Esophagus squamous epithelium (tissue), 5 donors: ENCODE measurements at regions not wholly inside any gene's neighbourhood (a gene's known extent, or its start where the extent isn't known, plus 50 kb on each side); places are given as distances from the start of the nearest gene placed in this dataset.

Experiments used
- DNase-seq: peaks from one replicate; lab custom pipeline; 2025; lab: John Stamatoyannopoulos, UW
- H3K27ac ChIP-seq, 4 donors: fragments of 200-600 bp; sonication (generic); one replicate each; pipeline ENCODE4 v1.5.1; 2016 to 2019; ENCODE audit warnings: mild to moderate bottlenecking in 1 of 4
- H3K27me3 ChIP-seq, 4 donors: fragments of 200-600 bp; sonication (generic); 1 replicate in 3 of 4; 2 replicates in 1 of 4; pipeline versions ENCODE4 v1.5.1 to v1.6.0; 2017 to 2021; ENCODE audit warnings: antibody characterized with exemption in 1 of 4
- H3K36me3 ChIP-seq, 3 donors: fragments of 200-600 bp; sonication (generic); one replicate each; pipeline ENCODE4 v1.5.1; 2016 to 2019
- H3K4me1 ChIP-seq, 3 donors: fragments of 200-600 bp; sonication (generic); one replicate each; pipeline ENCODE4 v1.5.1; 2017 to 2019
- H3K4me3 ChIP-seq, 4 donors: fragments of 200-600 bp; sonication (generic); 1 replicate in 3 of 4; 2 replicates in 1 of 4; pipeline ENCODE4 v1.5.1; 2016 to 2019; ENCODE audit warnings: mild to moderate bottlenecking in 2 of 4, moderate library complexity in 1 of 4
- H3K9me3 ChIP-seq, 3 donors: fragments of 200-600 bp; sonication (generic); one replicate each; pipeline ENCODE4 v1.5.1; 2016 to 2019
- POLR2A ChIP-seq, 4 donors: fragments of 450-650 bp; IDR thresholded peaks; one replicate each; pipeline ENCODE4 v1.6.1; 2017; ENCODE audit warnings: antibody characterized with exemption in 4 of 4, mild to moderate bottlenecking in 4 of 4, moderate library complexity in 3 of 4
- WGBS, 2 donors: methylation state at CpG; one replicate each; pipeline ENCODE4 v1.1.5; 2018; 5-methylcytosine and 5-hydroxymethylcytosine counted together
- intact Hi-C: fragments of 100-400 bp; cut with DNase I; formaldehyde crosslinking; loops from one replicate; pipeline ENCODE4 v1.15.0; 2022
- TF ChIP-seq, protein P1 (sequence below), 6 experiments: fragments of 450-650 bp in 4 of 6; fragments of 200-600 bp in 2 of 6; sonication (generic) in 2 of 6; IDR thresholded peaks; one replicate each; pipeline ENCODE4 v1.5.1; 2016 to 2019; ENCODE audit warnings: antibody characterized with exemption in 6 of 6, mild to moderate bottlenecking in 4 of 6, moderate library complexity in 4 of 6
- donor health status: DM: yes; HTN: yes; CAD: no.

DNA sequence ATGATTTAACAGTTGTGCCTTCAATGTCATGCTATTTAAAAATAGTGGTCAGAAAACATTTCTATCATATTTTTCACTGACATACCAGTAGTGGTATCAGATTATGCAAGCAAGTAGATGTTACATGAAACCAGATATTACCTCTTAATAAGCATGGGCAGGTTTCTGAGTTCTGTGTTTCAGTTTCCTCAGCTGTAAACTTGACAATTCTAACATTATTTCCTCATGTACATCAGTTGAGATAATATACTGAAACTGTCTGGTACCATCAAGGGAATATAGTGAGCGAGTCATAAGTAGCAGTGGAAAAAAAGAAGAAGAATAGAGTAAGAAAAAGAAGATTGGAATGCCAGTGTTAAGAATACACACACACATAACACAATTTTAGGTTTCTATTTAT is 477.9 kb upstream of the MANEA start:
- H3K9me3 ChIP-seq, result no peaks in the 10 kb centered on the region
- no peak for TF ChIP-seq POLR2A (IDR thresholded peaks at IDR 0.05)
- H3K36me3 ChIP-seq, result no peaks in the 10 kb centered on the region
- H3K27me3 ChIP-seq, result no peaks in the 10 kb centered on the region
- 67 to 68% methylated on average over 1 of the region's 1 CpG for WGBS, 2 donors
- DNase-seq, result no peak
- no peak overlapping the region for H3K27ac ChIP-seq
- H3K4me1 ChIP-seq, result no peaks in the 10 kb centered on the region
- no peak overlapping the region for H3K4me3 ChIP-seq
- intact Hi-C loops, result no loop called here

DNA sequence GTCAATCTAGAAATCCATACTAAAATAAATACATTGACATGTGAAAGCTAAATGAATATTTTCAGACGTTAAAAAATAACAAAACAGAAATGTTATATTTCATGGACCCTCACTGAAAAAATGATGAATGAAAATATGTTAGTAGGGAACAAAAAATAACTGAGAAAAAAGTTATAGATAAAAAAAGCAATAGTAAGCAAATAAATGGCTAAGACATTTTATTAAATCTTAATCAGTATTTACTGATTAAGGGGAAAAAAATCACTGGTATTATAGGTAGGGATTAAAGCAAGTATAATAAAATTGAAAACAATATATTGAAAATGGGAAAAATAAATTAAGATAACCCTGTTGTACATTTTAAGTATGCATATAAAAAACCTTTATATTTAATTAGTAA is 468.1 kb upstream of the MANEA start:
- no peaks in the 10 kb centered on the region for H3K36me3 ChIP-seq
- H3K4me1 ChIP-seq, result no peaks in the 10 kb centered on the region
- intact Hi-C loops, result no loop called here
- WGBS, 2 donors, result 33 to 38% methylated on average over 1 of the region's 1 CpG
- no peak overlapping the region for H3K4me3 ChIP-seq
- TF ChIP-seq POLR2A (IDR thresholded peaks at IDR 0.05), result no peak
- TF ChIP-seq, protein P1, sequence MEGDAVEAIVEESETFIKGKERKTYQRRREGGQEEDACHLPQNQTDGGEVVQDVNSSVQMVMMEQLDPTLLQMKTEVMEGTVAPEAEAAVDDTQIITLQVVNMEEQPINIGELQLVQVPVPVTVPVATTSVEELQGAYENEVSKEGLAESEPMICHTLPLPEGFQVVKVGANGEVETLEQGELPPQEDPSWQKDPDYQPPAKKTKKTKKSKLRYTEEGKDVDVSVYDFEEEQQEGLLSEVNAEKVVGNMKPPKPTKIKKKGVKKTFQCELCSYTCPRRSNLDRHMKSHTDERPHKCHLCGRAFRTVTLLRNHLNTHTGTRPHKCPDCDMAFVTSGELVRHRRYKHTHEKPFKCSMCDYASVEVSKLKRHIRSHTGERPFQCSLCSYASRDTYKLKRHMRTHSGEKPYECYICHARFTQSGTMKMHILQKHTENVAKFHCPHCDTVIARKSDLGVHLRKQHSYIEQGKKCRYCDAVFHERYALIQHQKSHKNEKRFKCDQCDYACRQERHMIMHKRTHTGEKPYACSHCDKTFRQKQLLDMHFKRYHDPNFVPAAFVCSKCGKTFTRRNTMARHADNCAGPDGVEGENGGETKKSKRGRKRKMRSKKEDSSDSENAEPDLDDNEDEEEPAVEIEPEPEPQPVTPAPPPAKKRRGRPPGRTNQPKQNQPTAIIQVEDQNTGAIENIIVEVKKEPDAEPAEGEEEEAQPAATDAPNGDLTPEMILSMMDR (IDR thresholded peaks at IDR 0.05), result no peak
- no peaks in the 10 kb centered on the region for H3K9me3 ChIP-seq
- no peak overlapping the region for H3K27ac ChIP-seq
- H3K27me3 ChIP-seq, result no peaks in the 10 kb centered on the region
- no peak for DNase-seq

DNA sequence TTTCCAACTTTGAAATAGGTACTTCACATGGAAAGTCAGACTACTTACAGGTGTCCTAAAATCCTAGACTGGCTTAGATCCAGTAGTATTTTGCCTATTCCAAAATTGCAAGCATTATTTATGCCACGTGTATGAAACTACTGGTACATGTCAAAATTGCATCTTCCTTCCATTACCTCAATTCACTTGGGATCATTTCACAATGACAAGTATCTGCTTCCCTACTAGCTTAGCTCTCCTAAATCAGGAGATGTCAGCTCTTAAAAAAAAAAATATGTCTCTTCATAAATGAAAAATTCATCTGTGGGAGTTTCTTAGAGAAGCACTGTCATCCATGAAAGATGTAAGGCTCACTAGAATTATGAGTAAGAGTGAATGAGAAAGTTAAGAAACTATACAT is 466.6 kb upstream of the MANEA start:
- intact Hi-C loops, result no loop called here
- no peak for TF ChIP-seq POLR2A (IDR thresholded peaks at IDR 0.05)
- TF ChIP-seq, protein P1 (IDR thresholded peaks at IDR 0.05), result no peak
- H3K27me3 ChIP-seq, result no peaks in the 10 kb centered on the region
- H3K27ac ChIP-seq, result no peak overlapping the region
- H3K9me3 ChIP-seq, result no peaks in the 10 kb centered on the region
- no peaks in the 10 kb centered on the region for H3K4me1 ChIP-seq
- no peak overlapping the region for H3K4me3 ChIP-seq
- 24 to 36% methylated on average over 1 of the region's 1 CpG for WGBS, 2 donors
- DNase-seq, result no peak
- no peaks in the 10 kb centered on the region for H3K36me3 ChIP-seq

DNA sequence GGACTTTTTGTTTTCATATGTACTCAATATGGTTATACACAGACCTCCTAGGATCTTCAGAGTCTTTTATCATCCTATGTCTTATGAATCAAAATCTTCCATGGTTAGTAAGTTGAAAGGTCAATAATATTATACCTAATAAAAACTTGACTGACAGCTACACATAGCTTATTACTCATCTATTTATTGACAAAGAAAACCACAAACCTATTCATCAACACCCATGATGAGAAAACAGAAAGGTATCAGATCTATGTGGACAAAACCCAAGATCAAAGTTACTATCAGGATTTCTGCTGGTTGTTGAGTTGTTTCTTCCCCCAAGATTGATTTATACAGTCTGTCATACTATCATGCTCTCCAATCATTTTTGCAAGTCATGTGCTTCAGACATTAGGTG is 460.1 kb upstream of the MANEA start:
- H3K9me3 ChIP-seq, result no peaks in the 10 kb centered on the region
- H3K27me3 ChIP-seq, result no peaks in the 10 kb centered on the region
- intact Hi-C loops, result no loop called here
- no peaks in the 10 kb centered on the region for H3K4me1 ChIP-seq
- H3K36me3 ChIP-seq, result no peaks in the 10 kb centered on the region
- no peak overlapping the region for H3K27ac ChIP-seq
- H3K4me3 ChIP-seq, result no peak overlapping the region
- TF ChIP-seq, protein P1 (IDR thresholded peaks at IDR 0.05), result no peak
- TF ChIP-seq POLR2A (IDR thresholded peaks at IDR 0.05), result no peak
- no peak for DNase-seq

DNA sequence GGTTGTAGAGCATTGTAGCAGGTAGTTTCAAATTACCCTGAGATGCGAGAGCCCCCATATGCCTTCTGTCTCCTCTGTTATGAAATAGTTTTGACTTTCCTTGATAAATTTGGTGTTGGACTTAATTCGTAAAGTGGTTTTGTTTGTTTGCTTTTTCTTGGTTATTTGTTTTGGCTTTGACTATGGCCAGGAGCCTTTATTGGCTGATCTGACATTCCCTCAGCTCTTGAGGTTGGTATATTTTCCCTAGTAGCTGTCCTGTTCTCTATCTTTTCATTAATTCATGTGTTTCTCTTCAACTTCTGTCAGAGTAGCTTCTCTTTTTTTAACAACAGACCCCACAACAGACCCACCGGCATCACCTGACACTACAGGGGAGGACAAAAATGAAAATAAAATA is 457.4 kb upstream of the MANEA start:
- no peak overlapping the region for H3K27ac ChIP-seq
- 55 to 68% methylated on average over 3 of the region's 3 CpGs for WGBS, 2 donors
- no peaks in the 10 kb centered on the region for H3K4me1 ChIP-seq
- no peaks in the 10 kb centered on the region for H3K36me3 ChIP-seq
- TF ChIP-seq POLR2A (IDR thresholded peaks at IDR 0.05), result no peak
- TF ChIP-seq, protein P1 (IDR thresholded peaks at IDR 0.05), result no peak
- H3K4me3 ChIP-seq, result no peak overlapping the region
- no peaks in the 10 kb centered on the region for H3K27me3 ChIP-seq
- intact Hi-C loops, result no loop called here
- no peak for DNase-seq
- H3K9me3 ChIP-seq, result no peaks in the 10 kb centered on the region

DNA sequence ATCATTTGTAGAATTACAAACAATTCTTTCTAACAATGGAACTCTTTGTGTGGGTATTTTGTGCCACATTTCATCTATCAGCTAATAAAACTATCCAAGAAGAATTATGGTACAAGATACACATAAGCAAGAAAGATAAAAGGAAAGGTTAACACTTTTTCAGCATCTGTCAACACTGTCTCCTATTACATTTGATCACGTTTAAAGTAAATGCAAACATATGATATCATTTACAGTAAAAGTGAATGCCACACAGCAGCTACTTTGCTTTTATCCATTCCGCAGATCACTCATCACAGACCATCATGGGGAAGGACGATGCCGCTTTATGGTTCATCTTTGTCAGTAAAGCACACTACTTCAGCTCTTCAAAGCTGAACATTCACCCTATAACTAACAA is 456.4 kb upstream of the MANEA start:
- Histone ChIP-seq H3K4me1 (no peaks in the 10 kb centered on the region), H3K27me3 (no peaks in the 10 kb centered on the region), H3K9me3 (no peaks in the 10 kb centered on the region), H3K27ac (no peak overlapping the region), H3K36me3 (no peaks in the 10 kb centered on the region), H3K4me3 (no peak overlapping the region)
- DNase-seq, result no peak
- intact Hi-C loops, result no loop called here
- TF ChIP-seq POLR2A (IDR thresholded peaks at IDR 0.05), result no peak
- TF ChIP-seq, protein P1 (IDR thresholded peaks at IDR 0.05), result no peak
- 24 to 56% methylated on average over 4 of the region's 4 CpGs for WGBS, 2 donors
